HFFc6 (cell line): ENCODE measurements at regions not wholly inside any gene's neighbourhood (a gene's known extent, or its start where the extent isn't known, plus 50 kb on each side); places are given as distances from the start of the nearest gene placed in this dataset.

Experiments used
- DNase-seq: peaks from one replicate; pipeline ENCODE4 v3.0.0-alpha.2; 2018
- H3K27ac Mint-ChIP-seq: 2 replicates; pipeline ENCODE4 v1.8.0; 2020; ENCODE audit warnings: mild to moderate bottlenecking, mixed read lengths
- H3K27me3 Mint-ChIP-seq: 2 replicates; pipeline ENCODE4 v1.8.0; 2021; ENCODE audit warnings: mild to moderate bottlenecking, moderate library complexity, mixed read lengths; ENCODE audit not compliant: insufficient read depth
- H3K36me3 Mint-ChIP-seq: 2 replicates; pipeline ENCODE4 v1.8.0; 2021; ENCODE audit warnings: low read depth, mixed read lengths
- H3K4me1 Mint-ChIP-seq: 2 replicates; pipeline ENCODE4 v1.8.0; 2020; ENCODE audit warnings: low read depth, mixed read lengths
- H3K4me3 Mint-ChIP-seq: 2 replicates; pipeline ENCODE4 v1.8.0; 2020; ENCODE audit warnings: mild to moderate bottlenecking, moderate library complexity, mixed read lengths
- H3K9me3 Mint-ChIP-seq: 2 replicates; pipeline ENCODE4 v1.8.0; 2020; ENCODE audit warnings: mild to moderate bottlenecking, mixed read lengths
- TF ChIP-seq, protein P1 (sequence below): fragments of 200-600 bp; sonication (generic); IDR thresholded peaks from 2 replicates; pipeline ENCODE4 v1.5.0; 2021; ENCODE audit warnings: antibody characterized with exemption, mild to moderate bottlenecking

- no peak for DNase-seq
- Mint-ChIP-seq H3K36me3 (no peaks in the 10 kb centered on the region), H3K9me3 (no peaks in the 10 kb centered on the region), H3K27ac (no peak overlapping the region), H3K4me1 (no peaks in the 10 kb centered on the region), H3K27me3 (peaks cover 9% of the 10 kb centered on the region), H3K4me3 (no peak overlapping the region)
- TF ChIP-seq, protein P1, sequence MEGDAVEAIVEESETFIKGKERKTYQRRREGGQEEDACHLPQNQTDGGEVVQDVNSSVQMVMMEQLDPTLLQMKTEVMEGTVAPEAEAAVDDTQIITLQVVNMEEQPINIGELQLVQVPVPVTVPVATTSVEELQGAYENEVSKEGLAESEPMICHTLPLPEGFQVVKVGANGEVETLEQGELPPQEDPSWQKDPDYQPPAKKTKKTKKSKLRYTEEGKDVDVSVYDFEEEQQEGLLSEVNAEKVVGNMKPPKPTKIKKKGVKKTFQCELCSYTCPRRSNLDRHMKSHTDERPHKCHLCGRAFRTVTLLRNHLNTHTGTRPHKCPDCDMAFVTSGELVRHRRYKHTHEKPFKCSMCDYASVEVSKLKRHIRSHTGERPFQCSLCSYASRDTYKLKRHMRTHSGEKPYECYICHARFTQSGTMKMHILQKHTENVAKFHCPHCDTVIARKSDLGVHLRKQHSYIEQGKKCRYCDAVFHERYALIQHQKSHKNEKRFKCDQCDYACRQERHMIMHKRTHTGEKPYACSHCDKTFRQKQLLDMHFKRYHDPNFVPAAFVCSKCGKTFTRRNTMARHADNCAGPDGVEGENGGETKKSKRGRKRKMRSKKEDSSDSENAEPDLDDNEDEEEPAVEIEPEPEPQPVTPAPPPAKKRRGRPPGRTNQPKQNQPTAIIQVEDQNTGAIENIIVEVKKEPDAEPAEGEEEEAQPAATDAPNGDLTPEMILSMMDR, result no peak
Observed at GRCh38 chr3:132211896-132212295, 105.3 kb upstream of the ACP3 start.

- no peak for DNase-seq
- H3K27ac Mint-ChIP-seq, result no peak overlapping the region
- TF ChIP-seq, protein P1, result no peak
- H3K27me3 Mint-ChIP-seq, result peaks cover 2% of the 10 kb centered on the region
- H3K36me3 Mint-ChIP-seq, result no peaks in the 10 kb centered on the region
- no peak overlapping the region for H3K4me3 Mint-ChIP-seq
- no peaks in the 10 kb centered on the region for H3K4me1 Mint-ChIP-seq
- H3K9me3 Mint-ChIP-seq, result no peaks in the 10 kb centered on the region
Observed at GRCh38 chr3:132218817-132219755, 98.1 kb upstream of the ACP3 start.

GRCh38 chr3:132220986-132221385 is 96.2 kb upstream of the ACP3 start:
- Mint-ChIP-seq H3K4me1 (no peaks in the 10 kb centered on the region), H3K27ac (no peak overlapping the region), H3K4me3 (no peak overlapping the region), H3K9me3 (no peaks in the 10 kb centered on the region), H3K36me3 (no peaks in the 10 kb centered on the region), H3K27me3 (peaks cover 2% of the 10 kb centered on the region)
- TF ChIP-seq, protein P1, result no peak
- no peak for DNase-seq

- TF ChIP-seq, protein P1, result no peak
- Mint-ChIP-seq H3K36me3 (no peaks in the 10 kb centered on the region), H3K27me3 (peaks cover 2% of the 10 kb centered on the region), H3K27ac (no peak overlapping the region), H3K4me3 (no peak overlapping the region), H3K9me3 (no peaks in the 10 kb centered on the region), H3K4me1 (no peaks in the 10 kb centered on the region)
- DNase-seq, result no peak
Observed at GRCh38 chr3:132222868-132223538, 94.2 kb upstream of the ACP3 start.

- Mint-ChIP-seq H3K4me3 (no peak overlapping the region), H3K27me3 (peaks cover 2% of the 10 kb centered on the region), H3K36me3 (no peaks in the 10 kb centered on the region), H3K4me1 (no peaks in the 10 kb centered on the region), H3K27ac (no peak overlapping the region), H3K9me3 (no peaks in the 10 kb centered on the region)
- TF ChIP-seq, protein P1, result no peak
- no peak for DNase-seq
Observed at GRCh38 chr3:132225664-132226063, 91.5 kb upstream of the ACP3 start.
